Testis (tissue), 2 donors: ENCODE measurements at regions not wholly inside any gene's neighbourhood (a gene's known extent, or its start where the extent isn't known, plus 50 kb on each side); places are given as distances from the start of the nearest gene placed in this dataset.

Experiments used
- DNase-seq: peaks from one replicate; pipeline ENCODE4 v3.0.0-alpha.2; 2019
- H3K27ac ChIP-seq, 2 donors: fragments of 200-600 bp; sonication (generic); one replicate each; pipeline ENCODE4 v1.5.1; 2019
- H3K27me3 ChIP-seq: fragments of 200-600 bp; sonication (generic); one replicate; pipeline ENCODE4 v1.5.1; 2019
- H3K36me3 ChIP-seq: fragments of 200-600 bp; sonication (generic); one replicate; pipeline ENCODE4 v1.5.1; 2017; ENCODE audit warnings: low read depth; ENCODE audit errors: missing control alignments
- H3K4me1 ChIP-seq: fragments of 200-600 bp; sonication (generic); one replicate; pipeline ENCODE4 v1.5.1; 2019
- H3K4me3 ChIP-seq, 2 donors: fragments of 200-600 bp; sonication (generic); one replicate each; pipeline ENCODE4 v1.5.1; 2017 to 2019
- H3K9me3 ChIP-seq: fragments of 200-600 bp; sonication (generic); one replicate; pipeline ENCODE4 v1.5.1; 2017
- POLR2A ChIP-seq: fragments of 450-650 bp; IDR thresholded peaks from one replicate; pipeline ENCODE4 v1.6.1; 2017; ENCODE audit warnings: antibody characterized with exemption, mild to moderate bottlenecking, moderate library complexity
- WGBS, 2 donors: methylation state at CpG; one replicate each; pipeline ENCODE4 v1.1.5; 2018; 5-methylcytosine and 5-hydroxymethylcytosine counted together
- intact Hi-C: fragments of 100-400 bp; cut with DNase I; formaldehyde crosslinking; loops from one replicate; pipeline ENCODE4 v1.15.1; 2023; ENCODE audit warnings: low total_unique reads
- TF ChIP-seq, protein P1 (sequence below), 3 experiments: fragments of 450-650 bp in 2 of 3; fragments of 200-600 bp in 1 of 3; sonication (generic) in 1 of 3; IDR thresholded peaks; one replicate each; pipeline ENCODE4 v1.5.1; 2016 to 2019; ENCODE audit warnings: antibody characterized with exemption in 3 of 3, mild to moderate bottlenecking in 2 of 3, moderate library complexity in 1 of 3

DNA sequence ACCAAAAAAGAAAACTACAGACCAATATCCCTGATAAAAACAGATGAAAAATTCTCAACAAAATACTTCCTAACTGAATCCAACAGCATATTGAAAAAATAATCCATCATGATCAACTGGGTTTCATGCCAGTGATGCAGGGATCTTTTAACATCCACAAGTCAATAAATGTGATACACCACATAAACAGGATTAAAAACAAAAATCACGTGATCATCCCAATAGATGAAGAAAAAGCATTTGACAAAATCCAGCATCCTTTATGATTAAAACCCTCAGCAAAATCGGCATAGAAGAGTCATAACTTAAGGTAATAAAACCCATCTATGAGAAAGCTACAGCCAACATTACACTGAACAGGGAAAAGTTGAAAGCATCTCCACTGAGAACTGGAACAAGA lies 107.5 kb downstream of the DCLK3 start:
- intact Hi-C loops, result no loop called here
- no peaks in the 10 kb centered on the region for H3K4me1 ChIP-seq
- H3K9me3 ChIP-seq, result no peaks in the 10 kb centered on the region
- no peaks in the 10 kb centered on the region for H3K27me3 ChIP-seq
- WGBS, 2 donors, result 85 to 90% methylated on average over 2 of the region's 2 CpGs
- no peak overlapping the region for H3K27ac ChIP-seq
- no peaks in the 10 kb centered on the region for H3K36me3 ChIP-seq
- TF ChIP-seq POLR2A, result no peak
- TF ChIP-seq, protein P1, sequence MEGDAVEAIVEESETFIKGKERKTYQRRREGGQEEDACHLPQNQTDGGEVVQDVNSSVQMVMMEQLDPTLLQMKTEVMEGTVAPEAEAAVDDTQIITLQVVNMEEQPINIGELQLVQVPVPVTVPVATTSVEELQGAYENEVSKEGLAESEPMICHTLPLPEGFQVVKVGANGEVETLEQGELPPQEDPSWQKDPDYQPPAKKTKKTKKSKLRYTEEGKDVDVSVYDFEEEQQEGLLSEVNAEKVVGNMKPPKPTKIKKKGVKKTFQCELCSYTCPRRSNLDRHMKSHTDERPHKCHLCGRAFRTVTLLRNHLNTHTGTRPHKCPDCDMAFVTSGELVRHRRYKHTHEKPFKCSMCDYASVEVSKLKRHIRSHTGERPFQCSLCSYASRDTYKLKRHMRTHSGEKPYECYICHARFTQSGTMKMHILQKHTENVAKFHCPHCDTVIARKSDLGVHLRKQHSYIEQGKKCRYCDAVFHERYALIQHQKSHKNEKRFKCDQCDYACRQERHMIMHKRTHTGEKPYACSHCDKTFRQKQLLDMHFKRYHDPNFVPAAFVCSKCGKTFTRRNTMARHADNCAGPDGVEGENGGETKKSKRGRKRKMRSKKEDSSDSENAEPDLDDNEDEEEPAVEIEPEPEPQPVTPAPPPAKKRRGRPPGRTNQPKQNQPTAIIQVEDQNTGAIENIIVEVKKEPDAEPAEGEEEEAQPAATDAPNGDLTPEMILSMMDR (IDR thresholded peaks at IDR 0.05), result no peak
- H3K4me3 ChIP-seq, result no peak overlapping the region
- DNase-seq, result no peak

DNA sequence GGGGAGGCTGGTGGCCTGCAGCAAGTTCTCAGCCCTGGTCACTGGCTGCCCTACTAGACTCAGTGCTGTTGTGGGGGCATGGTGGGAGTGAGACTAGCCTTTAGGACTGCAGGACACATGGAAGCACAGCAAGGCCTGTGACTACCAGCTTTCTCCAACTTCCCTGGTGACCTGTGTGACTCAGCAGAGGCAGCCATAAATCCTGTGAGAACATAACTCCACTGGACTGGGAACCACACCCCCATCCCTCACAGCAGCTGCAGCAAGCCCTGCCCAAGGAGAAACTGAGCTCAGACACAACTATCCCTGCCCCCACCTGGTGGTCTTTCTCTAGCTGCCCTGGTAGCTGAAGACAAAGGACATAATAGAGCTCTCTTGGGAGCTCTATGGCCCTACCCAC lies 111.3 kb downstream of the DCLK3 start:
- no peak for DNase-seq
- Histone ChIP-seq H3K36me3 (no peaks in the 10 kb centered on the region), H3K4me3 (no peak overlapping the region), H3K27ac (no peak overlapping the region), H3K9me3 (no peaks in the 10 kb centered on the region), H3K4me1 (no peaks in the 10 kb centered on the region), H3K27me3 (no peaks in the 10 kb centered on the region)
- no peak for TF ChIP-seq POLR2A
- TF ChIP-seq, protein P1 (IDR thresholded peaks at IDR 0.05), result no peak
- intact Hi-C loops, result no loop called here

DNA sequence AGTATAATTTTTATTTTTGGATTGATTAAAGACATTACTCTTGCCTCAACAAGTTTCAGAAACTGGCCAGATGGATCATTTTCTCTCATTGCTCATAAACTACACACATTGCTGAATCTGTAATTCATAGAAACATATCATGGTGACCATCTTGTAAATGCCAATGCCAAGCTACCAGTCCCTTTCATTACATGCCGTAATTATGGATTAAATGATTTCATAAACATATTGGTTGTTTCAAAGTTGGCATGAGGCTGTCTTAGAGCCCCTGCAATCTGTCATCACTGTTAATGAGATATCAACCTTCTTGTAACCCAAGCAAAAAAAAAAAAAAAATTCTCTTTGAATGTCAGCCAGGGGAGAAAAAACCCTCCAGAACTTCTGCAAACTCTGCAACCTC lies 112.2 kb downstream of the DCLK3 start:
- H3K27me3 ChIP-seq, result no peaks in the 10 kb centered on the region
- WGBS, 2 donors, result 71 to 84% methylated on average over 1 of the region's 1 CpG
- intact Hi-C loops, result no loop called here
- H3K27ac ChIP-seq, result no peak overlapping the region
- H3K4me1 ChIP-seq, result no peaks in the 10 kb centered on the region
- no peak for DNase-seq
- no peak for TF ChIP-seq POLR2A
- TF ChIP-seq, protein P1 (IDR thresholded peaks at IDR 0.05), result no peak
- H3K9me3 ChIP-seq, result no peaks in the 10 kb centered on the region
- H3K36me3 ChIP-seq, result no peaks in the 10 kb centered on the region
- no peak overlapping the region for H3K4me3 ChIP-seq

DNA sequence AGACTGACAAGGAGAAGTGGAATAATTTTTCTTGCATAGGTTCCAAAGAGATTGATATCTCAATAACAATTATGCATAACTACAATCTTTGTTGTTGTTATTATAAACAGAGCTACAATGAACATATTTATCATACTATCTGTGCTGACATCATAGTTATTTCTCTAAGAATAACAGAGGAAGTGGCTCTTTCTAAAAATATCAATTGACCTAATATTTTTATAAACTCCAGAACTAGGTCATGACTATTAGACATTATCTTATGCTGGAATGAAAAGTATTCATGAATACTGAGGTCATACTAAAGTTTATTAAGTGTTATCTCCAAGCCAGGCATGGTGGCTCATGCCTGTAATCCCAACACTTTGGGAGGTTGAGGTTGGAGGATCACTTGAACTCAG lies 114.1 kb downstream of the DCLK3 start:
- TF ChIP-seq, protein P1 (IDR thresholded peaks at IDR 0.05), result no peak
- TF ChIP-seq POLR2A, result no peak
- Histone ChIP-seq H3K36me3 (no peaks in the 10 kb centered on the region), H3K4me3 (no peak overlapping the region), H3K27ac (no peak overlapping the region), H3K9me3 (no peaks in the 10 kb centered on the region), H3K27me3 (no peaks in the 10 kb centered on the region), H3K4me1 (no peaks in the 10 kb centered on the region)
- intact Hi-C loops, result no loop called here
- DNase-seq, result no peak

DNA sequence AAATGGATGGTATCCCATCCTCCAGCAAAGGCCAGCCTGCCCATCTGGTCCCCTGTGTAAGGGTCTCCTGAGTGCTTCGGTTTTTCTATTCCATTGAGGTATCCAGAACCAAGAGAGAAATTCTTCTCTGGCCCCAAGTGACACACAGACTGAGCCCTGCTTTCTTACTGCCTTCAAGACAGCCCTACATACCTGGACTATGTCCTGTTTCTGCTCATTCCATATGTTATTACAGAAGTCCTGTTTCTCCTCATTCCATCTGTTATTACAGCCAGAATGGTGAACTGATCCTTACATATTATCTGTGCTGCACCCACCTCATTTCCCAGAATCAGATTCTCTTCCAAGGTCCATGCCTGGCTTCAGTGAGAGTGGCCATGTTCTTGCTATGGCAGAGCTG lies 115.2 kb downstream of the DCLK3 start:
- DNase-seq, result no peak
- intact Hi-C loops, result no loop called here
- no peak for TF ChIP-seq POLR2A
- TF ChIP-seq, protein P1 (IDR thresholded peaks at IDR 0.05), result no peak
- Histone ChIP-seq H3K9me3 (no peaks in the 10 kb centered on the region), H3K36me3 (no peaks in the 10 kb centered on the region), H3K27ac (no peak overlapping the region), H3K4me1 (no peaks in the 10 kb centered on the region), H3K4me3 (no peak overlapping the region), H3K27me3 (no peaks in the 10 kb centered on the region)
- WGBS, 2 donors, result 86% methylated on average over 1 of the region's 1 CpG
